Uterus (tissue), 2 donors: ENCODE measurements at regions not wholly inside any gene's neighbourhood (a gene's known extent, or its start where the extent isn't known, plus 50 kb on each side); places are given as distances from the start of the nearest gene placed in this dataset.

Source experiments
- POLR2A ChIP-seq, 2 donors: fragments of 450-650 bp; IDR thresholded peaks; one replicate each; pipeline ENCODE4 v1.6.1; 2016; ENCODE audit warnings: antibody characterized with exemption in 2 of 2, mild to moderate bottlenecking in 1 of 2, moderate library complexity in 1 of 2
- TF ChIP-seq, protein P1 (sequence below), 4 experiments: fragments of 200-600 bp in 2 of 4; fragments of 450-650 bp in 2 of 4; sonication (generic) in 2 of 4; IDR thresholded peaks; one replicate each; pipeline ENCODE4 v1.5.1; 2016 to 2019; ENCODE audit warnings: antibody characterized with exemption in 4 of 4, mild to moderate bottlenecking in 2 of 4, moderate library complexity in 1 of 4

DNA sequence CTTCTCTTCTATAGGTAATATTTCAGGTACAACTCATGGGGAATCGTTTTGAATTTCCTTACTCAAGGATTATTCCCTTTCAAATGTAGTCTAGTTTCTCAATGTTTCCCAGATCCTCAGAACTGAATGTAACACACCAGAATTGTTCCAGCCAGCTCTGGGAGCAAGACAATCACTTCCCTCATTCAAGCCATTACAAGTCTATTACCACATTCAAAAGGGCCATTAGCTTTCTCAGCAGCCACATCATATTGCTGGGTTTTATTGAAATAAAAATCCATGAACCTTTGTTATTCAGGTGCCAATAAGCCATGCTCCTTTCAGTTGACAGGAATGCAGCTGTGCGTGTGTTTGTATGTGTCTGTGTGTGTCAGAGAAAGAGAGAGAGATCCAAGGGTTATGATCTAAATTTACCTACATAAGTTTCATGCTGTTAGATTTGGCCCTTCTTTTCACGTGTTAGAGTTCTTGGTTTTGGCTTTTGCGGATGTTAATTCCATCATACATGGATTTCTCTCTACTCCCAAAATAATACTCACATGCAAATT is 357.7 kb downstream of the BCAT1 start:
- TF ChIP-seq, protein P1, sequence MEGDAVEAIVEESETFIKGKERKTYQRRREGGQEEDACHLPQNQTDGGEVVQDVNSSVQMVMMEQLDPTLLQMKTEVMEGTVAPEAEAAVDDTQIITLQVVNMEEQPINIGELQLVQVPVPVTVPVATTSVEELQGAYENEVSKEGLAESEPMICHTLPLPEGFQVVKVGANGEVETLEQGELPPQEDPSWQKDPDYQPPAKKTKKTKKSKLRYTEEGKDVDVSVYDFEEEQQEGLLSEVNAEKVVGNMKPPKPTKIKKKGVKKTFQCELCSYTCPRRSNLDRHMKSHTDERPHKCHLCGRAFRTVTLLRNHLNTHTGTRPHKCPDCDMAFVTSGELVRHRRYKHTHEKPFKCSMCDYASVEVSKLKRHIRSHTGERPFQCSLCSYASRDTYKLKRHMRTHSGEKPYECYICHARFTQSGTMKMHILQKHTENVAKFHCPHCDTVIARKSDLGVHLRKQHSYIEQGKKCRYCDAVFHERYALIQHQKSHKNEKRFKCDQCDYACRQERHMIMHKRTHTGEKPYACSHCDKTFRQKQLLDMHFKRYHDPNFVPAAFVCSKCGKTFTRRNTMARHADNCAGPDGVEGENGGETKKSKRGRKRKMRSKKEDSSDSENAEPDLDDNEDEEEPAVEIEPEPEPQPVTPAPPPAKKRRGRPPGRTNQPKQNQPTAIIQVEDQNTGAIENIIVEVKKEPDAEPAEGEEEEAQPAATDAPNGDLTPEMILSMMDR (IDR thresholded peaks at IDR 0.05) = no peak
- no peak for TF ChIP-seq POLR2A (IDR thresholded peaks at IDR 0.05)
